HepG2 (cell line): ENCODE measurements at regions not wholly inside any gene's neighbourhood (a gene's known extent, or its start where the extent isn't known, plus 50 kb on each side); places are given as distances from the start of the nearest gene placed in this dataset.

ENCODE experiments used
- ATAC-seq: fragments of 200-7000 bp; cut with Tn5 transposase; 3 replicates; pipeline ENCODE4 v1.9.1; 2020; ENCODE audit warnings: mild to moderate bottlenecking, moderate library complexity
- BruUV-seq: library from RNA; stranded (reverse); fragments of 400-500 nt; replicated peaks from 2 replicates; lab custom pipeline; 2021; lab: Mats Ljungman, UMichigan
- CTCF ChIA-PET: fragments of 300-600 bp; formaldehyde crosslinking; extraction: SDS; loops from one replicate; lab custom pipeline; 2021; ENCODE audit warnings: low total read pairs, inconsistent platforms, low intra/inter-chr PET ratio; lab: Yijun Ruan, JAX
- POLR2A ChIA-PET: fragments of 350-600 bp; sonication (Branson Sonifier 250); formaldehyde crosslinking; loops from one replicate; lab custom pipeline; 2020; ENCODE audit warnings: antibody characterized with exemption, inconsistent platforms; lab: Yijun Ruan, JAX
- DNase-seq: peaks from one replicate; pipeline ENCODE4 v3.0.0-alpha.2; 2015; ENCODE audit warnings: low spot score
- FAIRE-seq: peaks from 3 replicates; lab custom pipeline; 2011; peaks lifted over from hg19 to GRCh38; lab: Jason Lieb, UNC
- H2AFZ ChIP-seq: one replicate; pipeline ENCODE4 v1.6.1; 2011; ENCODE audit warnings: low read length, inconsistent platforms
- H3K27ac ChIP-seq: fragments of 300-600 bp; 3 replicates; pipeline ENCODE4 v1.8.0; 2011; ENCODE audit warnings: mixed run types, mild to moderate bottlenecking, mixed read lengths, low read length, inconsistent platforms; ENCODE audit not compliant: insufficient read depth; ENCODE audit errors: extremely low read length
- H3K27me3 ChIP-seq, 2 experiments: fragments of 200-600 bp in 1 of 2; 2 replicates in 1 of 2; 3 replicates in 1 of 2; pipeline versions ENCODE4 v1.6.0 to v1.8.0; 2011; ENCODE audit warnings: low read length in 2 of 2, mild to moderate bottlenecking in 2 of 2, moderate library complexity in 2 of 2, inconsistent platforms in 1 of 2; ENCODE audit not compliant: insufficient read depth in 2 of 2, control insufficient read depth in 1 of 2
- H3K36me3 ChIP-seq, 2 experiments: fragments of 200-600 bp in 1 of 2; replicated peaks in 1 of 2; 2 replicates in 1 of 2; 3 replicates in 1 of 2; pipeline versions ENCODE4 v1.5.1 to v1.8.0; 2011; ENCODE audit warnings: low read length in 2 of 2, inconsistent platforms in 1 of 2; ENCODE audit not compliant: insufficient read depth in 2 of 2, control insufficient read depth in 1 of 2
- H3K4me1 ChIP-seq: 2 replicates; pipeline ENCODE4 v1.5.1; 2012; ENCODE audit warnings: low read length, inconsistent platforms; ENCODE audit not compliant: insufficient read depth
- H3K4me2 ChIP-seq: 2 replicates; pipeline ENCODE4 v1.6.0; 2011; ENCODE audit warnings: low read depth, low read length, inconsistent platforms
- H3K4me3 ChIP-seq, 3 experiments: fragments of 200-600 bp in 1 of 3; sonication (generic), shearing (Covaris generic) in 1 of 3; replicated peaks in 1 of 3; 2 replicates each; pipeline ENCODE4 v1.5.1; 2011 to 2016; ENCODE audit warnings: low read length in 3 of 3, inconsistent platforms in 2 of 3, low read depth in 2 of 3, mild to moderate bottlenecking in 2 of 3, control low read depth in 1 of 3, mixed read lengths in 1 of 3; ENCODE audit not compliant: insufficient read depth in 1 of 3
- H3K79me2 ChIP-seq: one replicate; pipeline ENCODE4 v1.6.1; 2011; ENCODE audit warnings: low read length, inconsistent platforms; ENCODE audit not compliant: insufficient read depth
- H3K9ac ChIP-seq: 2 replicates; pipeline ENCODE4 v1.6.0; 2011; ENCODE audit warnings: mild to moderate bottlenecking, low read depth, low read length, inconsistent platforms; ENCODE audit not compliant: insufficient read depth
- H3K9me3 ChIP-seq: 2 replicates; pipeline ENCODE4 v1.5.1; 2012; ENCODE audit warnings: mild to moderate bottlenecking, low read length
- H4K20me1 ChIP-seq: 2 replicates; pipeline ENCODE4 v1.6.0; 2011; ENCODE audit warnings: inconsistent platforms, mild to moderate bottlenecking, low read length, moderate library complexity; ENCODE audit not compliant: insufficient read depth
- ARID2 ChIP-seq: sonication (generic); formaldehyde crosslinking; IDR thresholded peaks from 2 replicates; pipeline ENCODE4 v1.8.1; 2022; ENCODE audit warnings: mild to moderate bottlenecking, missing genetic modification reagents, borderline replicate concordance
- MATR3 ChIP-seq: sonication (generic); formaldehyde crosslinking; IDR thresholded peaks from 2 replicates; pipeline ENCODE4 v1.4.0; 2020; ENCODE audit warnings: missing genetic modification reagents
- MED8 ChIP-seq: sonication (generic); formaldehyde crosslinking; IDR thresholded peaks from 2 replicates; pipeline ENCODE4 v1.8.1; 2023; ENCODE audit warnings: mild to moderate bottlenecking, missing genetic modification reagents; ENCODE audit not compliant: insufficient replicate concordance
- ZNF121 ChIP-seq: sonication (generic); formaldehyde crosslinking; IDR thresholded peaks from 2 replicates; pipeline ENCODE4 v1.5.0; 2020; ENCODE audit warnings: mild to moderate bottlenecking, missing genetic modification reagents
- ZZZ3 ChIP-seq: sonication (generic); formaldehyde crosslinking; IDR thresholded peaks from 2 replicates; pipeline ENCODE4 v1.4.0; 2020; ENCODE audit warnings: missing genetic modification reagents, mild to moderate bottlenecking, borderline replicate concordance
- WGBS: methylation state at CpG from one replicate; pipeline ENCODE4 v1.1.6; 2017; ENCODE audit warnings: low lambda C conversion rate; 5-methylcytosine and 5-hydroxymethylcytosine counted together
- in situ Hi-C: cut with HindIII; loops from 2 replicates; pipeline ENCODE4 v1.10.0; 2017; ENCODE audit warnings: low pct_unique_long_range_greater_than_20kb; ENCODE audit not compliant: extremely low pct_ligation_motif_present
- intact Hi-C: fragments of 100-400 bp; cut with micrococcal nuclease; formaldehyde crosslinking; loops from one replicate; pipeline ENCODE4 v1.10.0; 2022; ENCODE audit not compliant: unreplicated experiment
- TF ChIP-seq, protein P1 (sequence below): sonication (generic); formaldehyde crosslinking; IDR thresholded peaks from 2 replicates; pipeline ENCODE4 v1.4.0; 2020; ENCODE audit warnings: mild to moderate bottlenecking, missing genetic modification reagents
- TF ChIP-seq, protein P2 (sequence below): sonication (generic); formaldehyde crosslinking; IDR thresholded peaks from 2 replicates; pipeline ENCODE4 v1.5.1; 2020; ENCODE audit warnings: missing genetic modification reagents, mild to moderate bottlenecking, borderline replicate concordance

DNA sequence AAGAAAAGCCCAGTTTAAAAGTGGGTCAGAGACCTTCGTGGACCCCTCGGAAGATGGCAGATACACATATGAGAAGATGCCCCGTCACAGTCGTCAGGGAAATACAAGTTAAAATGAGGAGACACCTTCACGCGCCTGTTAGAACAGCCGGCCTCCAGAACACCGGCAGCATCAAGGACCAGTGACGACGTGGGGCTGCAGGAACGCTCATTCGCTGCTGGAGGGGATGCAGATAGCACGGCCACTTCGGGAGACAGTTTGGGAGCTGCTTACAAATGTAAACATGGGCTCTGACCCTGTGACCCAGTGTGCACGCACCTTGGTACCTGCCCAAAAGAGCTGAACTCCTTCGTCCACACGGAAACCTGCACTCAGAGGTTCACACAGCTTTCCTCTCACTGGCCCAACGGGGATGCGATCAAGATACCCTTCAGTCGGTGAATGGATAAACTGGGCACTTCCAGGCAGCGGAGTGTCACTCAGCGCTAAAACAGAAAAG lies 83.7 kb upstream of the CTDP1 start:
- in situ Hi-C loops (no loop called here), intact Hi-C loops (no loop called here)
- WGBS, result 33% methylated on average over 12 of the region's 22 CpGs
- no TSS peak for BruUV-seq
- no peak overlapping the region for H3K27ac ChIP-seq
- H3K79me2 ChIP-seq, result no peaks in the 10 kb centered on the region
- POLR2A ChIA-PET, result no interaction called here
- CTCF ChIA-PET, result no interaction called here
- ATAC-seq, result no peak
- H3K4me3 ChIP-seq, result no peak overlapping the region
- no peak overlapping the region for H3K4me2 ChIP-seq
- H2AFZ ChIP-seq, result no peak overlapping the region
- DNase-seq, result no peak
- H3K9me3 ChIP-seq, result no peaks in the 10 kb centered on the region
- no peak overlapping the region for H3K9ac ChIP-seq
- no peak for FAIRE-seq
- no peaks in the 10 kb centered on the region for H3K36me3 ChIP-seq
- H3K4me1 ChIP-seq, result 0 out of 2 replicates have a peak, but pooled peaks cover under 1% of the 10 kb centered on the region
- H4K20me1 ChIP-seq, result no peaks in the 10 kb centered on the region
- TF ChIP-seq ZZZ3 (CRISPR knock-in tag) (no peak), MED8 (CRISPR knock-in tag) (no peak), MATR3 (CRISPR knock-in tag) (no peak), ARID2 (CRISPR knock-in tag) (no peak), ZNF121 (CRISPR knock-in tag) (no peak)
- TF ChIP-seq, protein P1, sequence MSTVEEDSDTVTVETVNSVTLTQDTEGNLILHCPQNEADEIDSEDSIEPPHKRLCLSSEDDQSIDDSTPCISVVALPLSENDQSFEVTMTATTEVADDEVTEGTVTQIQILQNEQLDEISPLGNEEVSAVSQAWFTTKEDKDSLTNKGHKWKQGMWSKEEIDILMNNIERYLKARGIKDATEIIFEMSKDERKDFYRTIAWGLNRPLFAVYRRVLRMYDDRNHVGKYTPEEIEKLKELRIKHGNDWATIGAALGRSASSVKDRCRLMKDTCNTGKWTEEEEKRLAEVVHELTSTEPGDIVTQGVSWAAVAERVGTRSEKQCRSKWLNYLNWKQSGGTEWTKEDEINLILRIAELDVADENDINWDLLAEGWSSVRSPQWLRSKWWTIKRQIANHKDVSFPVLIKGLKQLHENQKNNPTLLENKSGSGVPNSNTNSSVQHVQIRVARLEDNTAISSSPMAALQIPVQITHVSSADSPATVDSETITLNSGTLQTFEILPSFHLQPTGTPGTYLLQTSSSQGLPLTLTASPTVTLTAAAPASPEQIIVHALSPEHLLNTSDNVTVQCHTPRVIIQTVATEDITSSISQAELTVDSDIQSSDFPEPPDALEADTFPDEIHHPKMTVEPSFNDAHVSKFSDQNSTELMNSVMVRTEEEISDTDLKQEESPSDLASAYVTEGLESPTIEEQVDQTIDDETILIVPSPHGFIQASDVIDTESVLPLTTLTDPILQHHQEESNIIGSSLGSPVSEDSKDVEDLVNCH, result no peak
- TF ChIP-seq, protein P2, sequence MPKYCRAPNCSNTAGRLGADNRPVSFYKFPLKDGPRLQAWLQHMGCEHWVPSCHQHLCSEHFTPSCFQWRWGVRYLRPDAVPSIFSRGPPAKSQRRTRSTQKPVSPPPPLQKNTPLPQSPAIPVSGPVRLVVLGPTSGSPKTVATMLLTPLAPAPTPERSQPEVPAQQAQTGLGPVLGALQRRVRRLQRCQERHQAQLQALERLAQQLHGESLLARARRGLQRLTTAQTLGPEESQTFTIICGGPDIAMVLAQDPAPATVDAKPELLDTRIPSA (CRISPR knock-in tag), result no peak
- peaks cover 13 to 69% of the 10 kb centered on the region in 2 experiments; a peak in 4 of 5 replicates for H3K27me3 ChIP-seq
